ENCODE measurements at regions not wholly inside any gene's neighbourhood (a gene's known extent, or its start where the extent isn't known, plus 50 kb on each side); places are given as distances from the start of the nearest gene placed in this dataset.

DNA sequence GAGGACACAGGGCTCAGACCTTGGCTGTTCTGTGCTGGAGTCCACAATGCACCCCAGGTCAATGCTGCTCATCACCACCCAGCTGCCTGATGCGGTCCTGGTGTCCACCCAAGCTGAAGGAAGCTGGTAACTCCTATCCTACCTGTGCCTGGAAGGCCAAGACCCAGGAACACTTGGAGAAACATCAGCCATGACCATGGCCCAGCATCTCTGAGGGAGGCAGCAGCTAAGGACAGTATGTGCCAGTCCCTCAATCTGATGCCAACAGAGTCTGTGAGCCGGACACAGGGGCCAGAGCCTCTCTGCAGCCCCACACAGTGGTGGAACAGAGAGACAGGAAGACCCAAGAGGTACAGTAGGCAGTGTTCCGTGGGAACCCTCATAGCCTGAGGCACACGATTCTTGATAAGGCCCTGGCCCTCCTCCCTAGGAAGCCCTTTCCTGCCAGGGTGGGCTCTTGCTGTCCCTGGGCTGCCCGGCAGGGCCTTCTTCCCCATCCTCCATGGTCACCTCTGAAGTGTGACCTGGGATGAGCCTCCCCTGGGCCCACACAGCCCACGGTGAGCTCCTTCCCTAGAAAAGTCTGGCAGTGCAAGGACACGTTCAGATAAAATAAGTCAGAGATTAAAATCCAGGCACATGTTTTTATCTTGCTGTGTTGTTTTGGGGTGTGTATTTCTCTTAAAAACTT is 170.7 kb downstream of the THBS2 start:
- TF ChIP-seq GATA3 (IDR thresholded peaks at IDR 0.05; ENCODE audit: low read depth, low read length) = no peak
- TF ChIP-seq GATA2 (IDR thresholded peaks at IDR 0.05; ENCODE audit: low read depth, low read length) = no peak

Data from SH-SY5Y (cell line).